Ammon's horn (tissue), 1 donor: ENCODE measurements at regions not wholly inside any gene's neighbourhood (a gene's known extent, or its start where the extent isn't known, plus 50 kb on each side); places are given as distances from the start of the nearest gene placed in this dataset.
"Not testable (repeated sequence)": the region's sequence is repeated elsewhere in the genome, so short reads cannot be mapped to it uniquely, and the experiment has no call there.

ENCODE experiments used
- DNase-seq: peaks from one replicate; pipeline ENCODE4 v3.0.0-alpha.2; 2016; ENCODE audit warnings: low spot score

DNA sequence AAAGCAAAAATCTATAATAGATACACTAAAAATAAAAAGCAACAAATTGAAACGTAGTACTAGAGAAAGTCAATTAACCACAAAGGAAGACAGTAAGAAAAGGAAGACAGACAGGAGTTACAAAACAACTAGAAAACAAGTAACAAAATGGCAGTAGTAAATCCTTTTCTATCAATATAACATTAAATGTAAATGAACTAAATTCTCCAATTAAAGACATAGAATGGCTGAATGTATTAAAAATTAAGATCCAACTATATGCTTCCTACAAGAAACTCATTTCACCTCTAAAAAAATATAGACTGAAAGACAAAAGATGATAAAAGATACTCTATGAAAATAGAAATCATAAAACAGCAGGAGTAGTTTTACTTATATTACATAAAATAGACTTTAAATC, 79.1 kb downstream of the CTH start:
- no peak for DNase-seq

DNA sequence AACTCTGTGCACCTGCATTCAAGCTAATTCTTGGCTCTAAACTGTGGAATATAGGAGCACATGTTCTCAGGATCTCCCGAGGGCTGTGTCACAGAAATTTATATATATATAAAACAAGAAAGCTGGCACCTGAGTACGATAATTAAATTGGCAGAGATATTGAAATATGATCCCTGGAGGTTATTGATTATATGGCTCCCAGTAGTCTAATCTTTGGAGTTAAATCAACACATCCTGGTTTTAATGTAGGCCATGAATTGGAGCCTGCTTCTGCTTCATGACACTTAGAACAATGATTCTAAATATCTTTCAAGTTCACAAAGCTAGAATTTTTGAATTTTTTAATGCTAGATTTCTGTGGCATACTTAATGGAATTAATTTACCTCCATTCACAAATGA, 84.3 kb downstream of the CTH start:
- DNase-seq: no peak

DNA sequence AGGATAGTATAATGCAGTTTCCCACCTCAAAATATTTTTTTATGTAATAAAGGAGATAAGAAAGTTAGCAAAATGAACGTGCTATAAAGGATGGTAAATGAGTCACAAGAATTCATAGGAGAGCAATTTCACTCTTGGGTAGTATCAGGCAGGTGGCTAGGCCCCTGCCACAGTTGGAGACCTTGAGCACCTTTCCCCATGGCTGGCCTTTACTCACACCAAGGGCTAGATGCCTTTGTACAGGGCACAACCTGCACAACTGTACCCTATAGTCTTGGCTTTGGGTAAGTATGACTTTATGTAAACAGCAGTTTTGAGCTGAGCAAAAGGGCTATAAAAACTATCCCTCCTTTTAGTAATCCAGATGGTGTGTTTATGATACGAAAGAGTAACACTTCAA, 85.1 kb downstream of the CTH start:
- no peak for DNase-seq

DNA sequence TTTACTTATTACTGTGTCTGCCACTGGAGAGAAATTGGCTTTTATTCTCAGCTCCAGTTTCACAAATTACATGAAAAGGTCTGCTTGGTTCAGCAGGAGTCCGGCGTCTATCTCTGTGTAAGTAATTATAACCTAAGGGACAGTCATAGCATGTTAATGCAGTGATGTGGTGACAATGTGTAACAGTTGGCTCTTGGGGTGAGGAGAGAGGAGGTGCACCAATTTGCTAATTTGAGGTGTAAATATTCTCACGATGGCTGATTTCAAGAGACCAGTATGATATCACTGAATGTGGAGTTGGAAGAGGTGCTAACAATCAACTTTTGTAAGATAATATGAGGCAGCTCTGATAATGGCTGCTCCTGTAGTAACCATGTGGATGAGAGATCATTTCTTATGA, 86.1 kb downstream of the CTH start:
- DNase-seq: no peak

DNA sequence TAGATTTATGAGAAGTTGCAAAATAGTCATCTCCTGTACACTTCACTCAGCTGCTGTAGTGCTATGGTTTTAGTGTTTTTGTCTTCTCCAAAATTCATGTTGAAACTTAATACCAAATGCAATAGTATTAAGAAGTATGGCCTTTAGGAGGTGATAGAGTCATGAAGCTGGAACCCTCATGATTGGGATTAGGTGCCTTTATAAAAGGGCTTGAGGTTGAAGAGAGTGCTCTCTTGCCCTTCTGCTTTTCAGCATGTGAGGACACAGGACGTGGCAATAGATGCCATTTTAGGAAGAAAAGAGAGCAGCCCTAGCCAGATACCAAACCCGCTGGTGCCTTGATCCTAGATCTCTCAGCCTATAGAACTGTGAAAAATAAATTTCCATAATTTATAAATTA, 87.6 kb downstream of the CTH start:
- DNase-seq: no peak

DNA sequence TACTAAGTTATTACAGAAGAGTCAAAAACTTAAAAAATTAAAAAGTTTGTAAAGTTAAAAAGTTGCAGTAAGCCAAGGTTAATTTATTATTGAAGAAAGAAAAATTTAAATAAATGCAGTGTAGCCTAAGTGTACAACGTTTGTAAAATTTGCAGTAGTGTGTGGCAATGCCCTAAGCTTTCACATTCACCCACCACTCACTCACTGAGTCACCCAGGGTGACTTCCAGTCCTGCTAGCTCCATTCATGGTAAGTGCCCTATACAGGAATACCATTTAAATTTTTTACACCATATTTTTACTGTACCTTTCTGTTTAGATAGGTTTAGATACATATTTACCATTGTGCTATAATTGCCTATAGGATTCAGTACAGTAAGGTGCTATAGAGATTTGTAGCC, 88.6 kb downstream of the CTH start:
- DNase-seq: no peak

DNA sequence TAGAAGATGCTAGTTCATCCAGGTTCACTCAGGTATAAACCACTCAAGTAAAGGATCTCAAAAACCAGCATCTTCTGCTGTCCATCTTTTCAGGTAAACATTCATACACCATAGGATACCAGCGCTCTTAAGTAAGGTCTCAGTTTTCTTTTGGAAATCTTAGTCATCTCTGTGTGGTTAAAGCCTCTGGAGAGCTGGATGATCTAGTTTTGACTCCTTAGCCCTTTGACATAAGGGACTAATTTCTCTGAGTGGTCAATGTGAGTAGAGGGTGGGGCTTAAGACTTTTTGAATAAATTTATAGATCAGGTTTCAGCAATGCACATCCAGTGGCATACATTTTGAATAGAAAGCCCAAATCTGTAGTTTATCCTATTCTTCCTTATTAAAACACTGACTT, 92.3 kb downstream of the CTH start:
- DNase-seq: no peak

DNA sequence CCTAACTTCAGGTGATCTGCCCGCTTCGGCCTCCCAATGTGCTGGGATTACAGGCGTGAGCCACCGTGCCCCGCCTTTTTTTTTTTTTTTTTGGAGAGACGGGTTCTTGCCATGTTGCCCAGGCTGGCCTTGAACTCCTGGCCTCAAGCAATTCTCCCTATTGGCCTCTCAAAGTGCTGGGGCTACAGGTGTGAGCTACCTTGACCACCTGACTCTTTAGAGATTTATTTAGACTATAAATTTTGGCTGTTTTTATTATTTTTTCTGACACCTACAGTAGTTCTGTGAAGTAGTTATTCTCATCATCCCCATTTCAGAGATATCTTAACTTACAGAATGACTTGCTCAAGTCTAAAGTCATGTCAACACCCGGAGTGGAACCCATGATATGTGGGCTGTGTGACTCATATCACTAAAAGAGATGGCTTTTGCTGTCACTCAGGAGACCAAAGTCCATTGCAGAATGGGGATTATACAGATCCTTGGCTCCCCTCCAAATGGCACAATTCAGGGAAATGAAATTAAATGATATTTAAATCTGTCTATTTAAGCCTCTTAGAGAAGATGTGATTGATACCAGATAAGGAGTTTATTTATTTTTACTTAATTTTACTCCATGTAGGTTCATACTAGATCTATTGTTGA, 93.2 kb downstream of the CTH start:
- DNase-seq: no peak

DNA sequence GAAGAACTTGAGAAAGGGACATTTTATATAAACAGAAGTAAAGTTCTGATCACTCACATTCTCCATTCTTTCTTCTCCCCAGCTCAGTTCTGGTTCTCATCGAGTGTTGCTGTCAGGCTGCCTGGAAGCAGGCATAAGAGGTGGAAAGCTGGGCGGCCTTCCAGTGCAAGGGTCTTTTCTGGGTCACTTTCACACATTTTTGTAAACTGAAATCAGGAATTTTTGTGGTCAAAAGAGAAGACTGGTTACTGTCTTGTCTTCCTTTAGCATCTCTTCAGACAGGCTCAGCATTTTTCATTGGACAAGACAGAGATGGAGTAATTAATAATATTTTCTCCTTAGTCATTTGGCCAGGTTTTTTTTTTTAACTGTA, 93.7 kb downstream of the CTH start:
- DNase-seq: no peak

DNA sequence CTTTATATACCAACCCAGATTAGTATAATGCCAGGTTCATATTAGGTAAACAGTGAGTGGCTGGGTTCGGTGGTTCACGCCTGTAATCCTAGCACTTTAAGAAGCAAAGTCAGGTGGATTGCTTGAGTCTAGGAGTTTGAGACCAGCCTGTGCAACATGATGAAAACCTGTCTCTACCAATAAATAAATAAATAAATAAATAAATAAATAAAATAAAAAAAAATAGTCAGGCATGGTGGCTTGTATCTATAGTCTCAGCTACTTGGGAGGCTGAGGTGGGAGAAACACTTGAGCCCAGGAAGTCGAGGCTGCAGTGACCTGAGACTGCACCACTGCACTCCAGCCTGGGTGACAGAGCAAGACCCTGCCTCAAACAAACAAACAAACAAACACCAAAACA, 96.9 kb downstream of the CTH start:
- DNase-seq: not testable (repeated sequence)

DNA sequence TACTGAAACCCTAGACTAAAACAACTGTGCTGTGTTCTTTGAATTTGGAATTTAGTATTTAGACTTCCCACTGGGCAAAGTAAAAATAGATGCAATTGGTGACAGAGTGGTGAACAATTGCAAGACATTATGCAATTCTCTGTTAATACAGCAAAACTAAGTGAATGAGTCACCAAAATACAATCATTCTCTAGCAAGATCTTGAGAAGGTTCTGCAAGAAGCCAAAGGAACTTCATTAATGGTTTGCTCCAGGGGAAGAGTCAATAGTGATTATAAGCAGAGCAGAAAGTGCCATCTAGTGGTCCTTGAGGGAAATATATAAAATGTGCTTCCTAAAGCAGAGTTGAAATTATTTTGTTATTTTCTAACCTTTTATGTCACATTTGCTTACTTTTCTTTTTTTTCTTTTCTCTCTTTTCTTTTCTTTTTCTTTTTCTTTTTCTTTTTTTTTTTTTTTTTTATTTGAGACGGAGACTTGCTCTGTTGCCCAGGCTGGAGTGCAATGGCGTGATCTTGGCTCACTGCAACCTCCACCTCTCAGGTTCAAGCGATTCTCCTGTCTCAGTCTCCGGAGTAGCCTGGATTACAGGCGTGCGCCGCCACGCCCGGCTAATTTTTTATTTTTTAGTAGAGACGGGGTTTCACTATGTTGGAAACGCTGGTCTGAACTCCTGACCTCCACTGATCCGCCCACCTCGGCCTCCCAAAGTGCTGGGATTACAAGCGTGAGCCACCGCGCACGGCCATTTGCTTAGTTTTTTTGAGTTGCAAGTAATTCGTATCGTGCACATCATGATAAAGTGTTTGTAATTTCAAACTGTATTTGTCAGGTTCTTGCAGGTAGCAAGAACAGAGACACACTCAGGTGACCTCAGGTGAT, 99.2 kb downstream of the CTH start:
- DNase-seq: peak; percentile 74

DNA sequence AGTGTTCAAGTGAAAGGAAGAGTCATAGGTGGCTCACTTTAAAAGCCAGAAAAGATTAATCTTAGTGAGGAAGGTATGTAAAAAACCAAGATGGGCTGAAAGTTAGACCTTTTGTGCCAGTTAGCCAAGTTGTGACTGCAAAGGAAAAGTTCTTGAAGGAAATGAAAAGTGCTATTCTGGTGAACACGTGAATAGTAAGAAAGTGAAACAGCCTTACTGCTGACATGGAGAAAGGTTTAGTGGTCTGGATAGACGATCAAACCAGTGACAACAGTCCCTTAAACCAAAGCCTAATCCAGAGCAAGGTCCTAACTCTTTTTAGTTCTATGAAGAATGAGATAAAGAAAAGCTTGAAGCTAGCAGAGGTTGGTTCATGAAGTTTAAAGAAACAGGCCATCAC, 106.4 kb downstream of the CTH start:
- DNase-seq: no peak

DNA sequence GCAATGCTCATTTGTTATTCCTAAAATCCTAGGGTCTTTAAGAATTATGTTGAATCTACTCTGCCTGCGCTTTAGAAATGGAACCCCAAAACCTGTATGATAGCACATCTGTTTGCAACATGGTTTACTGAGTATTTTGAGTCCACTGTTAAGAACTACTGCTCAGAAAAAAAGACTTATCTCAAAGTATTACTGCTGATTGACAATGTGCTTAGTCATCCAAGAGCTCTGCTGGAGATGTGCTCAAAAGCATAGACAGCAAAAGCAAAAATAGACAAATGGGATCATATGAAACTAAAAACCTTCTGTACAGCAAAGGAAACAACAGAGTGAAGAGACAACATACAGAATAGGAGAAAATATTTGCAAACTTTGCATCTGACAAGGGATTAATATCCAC, 107.0 kb downstream of the CTH start:
- no peak for DNase-seq

DNA sequence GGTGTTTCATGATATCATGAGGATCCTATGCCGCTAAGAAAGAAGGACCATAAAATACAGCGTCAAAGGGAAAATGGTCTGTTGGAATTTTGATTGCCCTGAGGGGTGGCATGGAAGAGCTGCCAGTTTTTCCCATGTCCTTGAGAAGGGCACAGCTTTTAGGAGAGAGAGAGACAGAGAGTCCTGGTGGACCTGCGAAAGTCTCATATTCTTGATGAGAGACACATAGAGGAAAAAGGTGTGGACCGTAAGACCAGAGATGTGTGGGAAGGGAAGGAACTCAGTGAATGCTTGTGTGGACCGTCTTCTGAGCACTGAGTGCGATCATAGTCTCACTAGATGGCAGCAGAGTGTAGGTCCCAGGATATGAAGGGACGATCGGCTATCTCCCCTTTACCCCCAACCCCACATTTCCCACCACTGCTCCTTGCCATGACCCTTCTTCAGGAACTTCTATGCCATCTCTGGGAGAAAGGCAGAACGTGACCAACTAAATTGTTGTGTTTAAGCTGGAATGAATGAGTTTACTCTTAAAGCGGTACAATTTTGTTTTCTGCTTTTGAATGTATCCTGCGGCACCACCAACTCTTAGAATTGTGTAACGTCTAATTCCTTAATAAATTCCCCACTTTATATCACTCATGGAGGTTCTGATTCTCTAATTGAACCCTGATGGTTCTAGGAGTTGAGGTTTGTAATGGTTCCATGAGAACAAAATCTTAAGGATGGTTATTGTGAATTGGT, 117.7 kb downstream of the CTH start:
- DNase-seq: peak; percentile 62

DNA sequence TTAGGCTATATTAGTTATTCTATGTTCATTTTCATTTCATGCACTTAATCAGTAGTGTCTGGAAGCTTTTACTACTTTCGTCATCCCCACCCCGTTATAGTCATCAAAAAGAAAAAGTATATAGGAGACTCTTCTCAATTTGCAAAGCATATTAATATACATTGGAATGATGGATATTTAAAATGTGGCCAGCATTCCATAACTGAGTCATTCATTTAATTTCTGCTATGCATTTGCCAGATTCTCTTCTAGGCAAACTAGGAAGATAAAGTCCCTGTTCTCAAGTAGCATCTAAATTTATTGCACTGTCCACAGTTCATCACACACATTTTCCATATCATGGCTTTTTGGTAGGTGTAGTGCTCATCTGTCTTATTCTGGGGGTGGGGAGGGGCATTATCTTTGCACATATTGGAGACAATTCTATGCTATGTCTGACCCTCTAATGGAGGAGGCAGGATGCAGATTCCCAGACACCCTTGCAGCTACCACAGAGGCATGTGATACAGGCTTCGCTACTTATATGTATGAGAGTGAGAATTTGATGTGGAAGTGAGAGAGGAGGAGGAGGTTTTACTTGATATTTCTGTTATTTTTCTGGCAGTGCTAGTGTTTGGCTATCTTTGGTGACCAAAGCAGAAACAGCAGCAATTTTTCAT, 125.8 kb downstream of the CTH start:
- no peak for DNase-seq

DNA sequence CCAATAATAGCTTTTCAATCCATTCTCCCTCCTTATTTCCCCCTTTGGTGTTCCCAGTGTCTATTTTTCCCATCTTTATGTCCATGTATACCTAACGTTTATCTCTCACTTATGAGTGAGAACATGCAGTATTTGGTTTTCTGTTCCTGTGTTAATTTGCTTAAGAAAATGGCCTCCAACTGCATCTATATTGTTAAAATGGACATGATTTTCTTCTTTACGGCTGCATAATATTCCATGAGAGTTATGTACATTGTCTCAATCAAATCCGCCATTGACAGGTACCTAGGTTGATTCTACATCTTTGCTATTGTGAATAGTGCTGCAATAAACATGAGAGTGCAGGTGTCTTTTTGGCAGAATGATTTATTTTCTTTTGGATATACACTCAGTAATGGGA, 126.7 kb downstream of the CTH start:
- DNase-seq: no peak

DNA sequence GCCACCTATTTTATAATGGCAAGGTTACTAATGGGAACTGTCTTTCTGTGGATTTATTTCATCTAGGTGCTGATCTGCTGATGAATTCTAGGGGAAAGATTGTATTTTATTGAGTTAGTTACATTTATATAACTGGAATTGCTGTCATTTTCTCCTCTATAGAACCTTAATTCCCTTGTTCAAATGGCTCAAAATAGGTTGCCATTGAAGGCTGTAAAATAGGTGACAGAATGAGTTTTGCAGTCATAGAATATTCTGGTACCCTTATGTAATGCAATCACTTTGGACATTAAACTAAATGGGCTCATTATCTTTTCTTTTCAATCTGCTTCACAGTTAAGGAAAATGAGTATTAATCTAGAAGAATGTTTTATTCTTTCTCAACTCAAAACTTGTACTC, 131.0 kb downstream of the CTH start:
- DNase-seq: no peak

DNA sequence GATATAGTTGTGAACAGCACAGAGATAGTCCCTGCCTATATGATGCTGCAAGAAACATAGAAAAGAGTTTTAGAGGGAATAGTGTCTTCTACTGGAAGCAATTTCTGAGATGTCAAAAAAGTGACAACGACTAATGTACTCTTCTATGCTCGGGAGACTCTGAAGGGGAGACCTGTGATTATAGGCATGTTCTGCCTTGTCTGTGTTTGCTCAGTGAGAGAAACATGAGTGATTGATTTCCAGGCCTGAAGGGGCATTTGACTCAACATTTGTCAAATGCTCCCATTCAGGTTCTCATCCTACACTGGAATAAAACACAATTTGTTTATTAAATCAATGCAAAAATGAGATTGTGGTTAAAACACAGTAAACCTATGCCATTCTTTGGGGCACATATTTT, 131.8 kb downstream of the CTH start:
- DNase-seq: no peak

DNA sequence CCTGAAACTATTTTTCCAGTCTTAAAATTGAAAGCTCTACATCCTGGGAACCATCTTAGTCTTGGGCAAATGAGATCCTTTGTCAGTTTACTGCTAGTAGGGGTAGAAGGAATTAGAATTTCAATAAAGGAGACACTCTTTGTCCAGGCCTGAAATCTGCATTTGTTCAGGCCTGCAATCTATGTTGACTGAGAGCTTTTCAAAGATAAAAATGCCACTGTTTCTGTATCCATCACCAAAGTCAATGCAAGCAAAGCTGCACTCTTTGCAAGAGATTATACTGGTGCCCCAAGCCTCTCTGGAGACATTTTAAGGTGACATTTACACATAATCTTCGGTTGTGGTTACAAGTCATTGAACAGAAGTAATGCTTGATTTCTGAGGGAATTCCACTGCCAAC, 135.7 kb downstream of the CTH start:
- no peak for DNase-seq

DNA sequence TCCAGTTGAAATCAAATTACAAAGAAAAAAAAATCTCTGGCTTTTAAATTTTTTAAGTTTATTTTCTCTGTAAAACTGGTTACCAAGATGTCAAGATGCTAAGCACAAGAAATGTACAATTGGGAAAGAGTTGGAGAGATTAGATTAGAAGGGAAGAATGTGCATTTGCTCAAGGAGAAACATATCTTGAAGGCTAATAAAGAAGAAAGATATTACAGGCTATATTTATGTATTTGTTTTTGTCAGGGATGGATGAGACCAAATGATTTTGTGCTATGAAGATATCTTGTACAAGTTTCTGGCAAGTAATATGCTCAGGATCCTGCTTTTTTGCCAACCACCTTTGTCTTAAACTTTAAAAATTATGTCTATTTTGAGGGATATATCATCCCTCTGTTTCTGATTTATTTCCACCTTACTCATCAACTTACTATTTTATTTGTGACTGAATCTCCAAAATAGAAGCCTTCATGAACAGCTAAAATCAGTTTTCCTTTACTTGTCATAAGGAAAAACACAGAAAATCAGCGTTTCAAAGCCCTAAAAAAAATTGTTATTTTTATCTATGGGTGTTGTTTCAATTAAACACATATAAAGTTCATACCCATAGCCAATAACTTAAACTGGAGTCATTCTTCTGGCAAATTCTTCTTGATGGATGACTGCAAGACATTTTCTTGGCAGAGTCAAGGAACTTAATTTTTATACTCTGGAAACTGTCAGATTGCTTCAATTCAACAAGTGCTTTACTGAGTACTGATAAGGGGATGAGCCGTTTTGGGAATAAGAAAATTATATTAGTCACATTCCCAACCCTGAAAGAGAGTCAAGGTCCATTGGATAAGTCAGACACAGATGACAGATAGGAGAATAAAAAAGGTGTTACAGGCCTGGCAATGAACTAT, 141.8 kb downstream of the CTH start:
- DNase-seq: no peak

DNA sequence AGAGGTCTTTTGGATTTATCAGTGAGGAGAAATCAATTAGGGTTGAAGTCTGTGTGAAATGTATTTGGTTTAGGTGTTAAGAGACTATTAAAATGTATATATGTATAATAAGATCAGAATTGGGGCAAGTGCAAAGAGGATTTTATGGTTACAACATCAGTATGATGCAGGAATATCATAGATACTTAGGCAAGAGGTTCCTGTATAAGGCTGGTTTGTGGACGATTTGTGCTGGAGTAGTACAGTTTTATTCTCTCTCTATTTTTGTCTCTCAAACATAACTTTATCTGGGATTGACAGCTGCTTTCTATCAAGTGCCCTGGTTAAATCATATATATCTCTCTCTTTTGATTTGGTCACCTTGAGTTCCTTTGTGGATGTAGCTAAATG, 142.5 kb downstream of the CTH start:
- no peak for DNase-seq

DNA sequence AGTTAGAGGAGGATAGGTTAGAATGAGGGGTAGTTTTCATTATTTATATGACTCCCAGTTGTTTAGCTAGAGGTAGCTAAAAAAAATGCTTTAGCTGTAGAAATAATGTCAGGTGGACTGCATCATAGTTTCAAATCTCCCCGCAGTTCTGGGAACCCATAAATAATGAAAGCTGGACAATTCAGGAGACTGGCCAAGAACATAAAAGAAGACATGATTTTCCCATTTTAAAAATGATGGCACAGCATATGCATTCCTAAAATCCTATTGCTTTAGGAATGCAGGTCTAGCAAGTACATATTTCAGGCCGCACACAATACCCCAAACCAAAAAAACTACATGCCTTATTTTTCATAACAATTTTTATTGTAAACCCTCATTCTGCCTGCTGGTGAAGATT, 143.3 kb downstream of the CTH start:
- no peak for DNase-seq
